ENCODE measurements at regions not wholly inside any gene's neighbourhood (a gene's known extent, or its start where the extent isn't known, plus 50 kb on each side); places are given as distances from the start of the nearest gene placed in this dataset.

GRCh38 chr10:129344731-129345355 lies 122.2 kb upstream of the MGMT start:
- TF ChIP-seq TCFL5 (CRISPR knock-in tag; conservative IDR thresholded peaks at IDR 0.05) (no peak), EP300 (IDR thresholded peaks at IDR 0.05; ENCODE audit: low read length) (no peak)
- TF ChIP-seq, protein P1, sequence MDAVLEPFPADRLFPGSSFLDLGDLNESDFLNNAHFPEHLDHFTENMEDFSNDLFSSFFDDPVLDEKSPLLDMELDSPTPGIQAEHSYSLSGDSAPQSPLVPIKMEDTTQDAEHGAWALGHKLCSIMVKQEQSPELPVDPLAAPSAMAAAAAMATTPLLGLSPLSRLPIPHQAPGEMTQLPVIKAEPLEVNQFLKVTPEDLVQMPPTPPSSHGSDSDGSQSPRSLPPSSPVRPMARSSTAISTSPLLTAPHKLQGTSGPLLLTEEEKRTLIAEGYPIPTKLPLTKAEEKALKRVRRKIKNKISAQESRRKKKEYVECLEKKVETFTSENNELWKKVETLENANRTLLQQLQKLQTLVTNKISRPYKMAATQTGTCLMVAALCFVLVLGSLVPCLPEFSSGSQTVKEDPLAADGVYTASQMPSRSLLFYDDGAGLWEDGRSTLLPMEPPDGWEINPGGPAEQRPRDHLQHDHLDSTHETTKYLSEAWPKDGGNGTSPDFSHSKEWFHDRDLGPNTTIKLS (IDR thresholded peaks at IDR 0.05; ENCODE audit: borderline replicate concordance, low read depth): no peak
- TF ChIP-seq, protein P2, sequence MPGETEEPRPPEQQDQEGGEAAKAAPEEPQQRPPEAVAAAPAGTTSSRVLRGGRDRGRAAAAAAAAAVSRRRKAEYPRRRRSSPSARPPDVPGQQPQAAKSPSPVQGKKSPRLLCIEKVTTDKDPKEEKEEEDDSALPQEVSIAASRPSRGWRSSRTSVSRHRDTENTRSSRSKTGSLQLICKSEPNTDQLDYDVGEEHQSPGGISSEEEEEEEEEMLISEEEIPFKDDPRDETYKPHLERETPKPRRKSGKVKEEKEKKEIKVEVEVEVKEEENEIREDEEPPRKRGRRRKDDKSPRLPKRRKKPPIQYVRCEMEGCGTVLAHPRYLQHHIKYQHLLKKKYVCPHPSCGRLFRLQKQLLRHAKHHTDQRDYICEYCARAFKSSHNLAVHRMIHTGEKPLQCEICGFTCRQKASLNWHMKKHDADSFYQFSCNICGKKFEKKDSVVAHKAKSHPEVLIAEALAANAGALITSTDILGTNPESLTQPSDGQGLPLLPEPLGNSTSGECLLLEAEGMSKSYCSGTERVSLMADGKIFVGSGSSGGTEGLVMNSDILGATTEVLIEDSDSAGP (CRISPR knock-in tag; IDR thresholded peaks at IDR 0.05): no peak

All from K562 (cell line).